H1 (cell line): ENCODE measurements at regions not wholly inside any gene's neighbourhood (a gene's known extent, or its start where the extent isn't known, plus 50 kb on each side); places are given as distances from the start of the nearest gene placed in this dataset.

Source experiments
- EZH2 ChIP-seq: fragments of 200-600 bp; sonication (generic); IDR thresholded peaks from 2 replicates; pipeline ENCODE4 v1.7.1; 2012; ENCODE audit warnings: low read depth, mild to moderate bottlenecking, moderate library complexity, low read length, inconsistent platforms; ENCODE audit not compliant: severe bottlenecking
- JUN ChIP-seq: IDR thresholded peaks from 2 replicates; pipeline ENCODE4 v1.6.1; 2011; ENCODE audit warnings: low read depth, mild to moderate bottlenecking, improper control_type of control experiment, low read length
- POLR2A ChIP-seq, 2 experiments: IDR thresholded peaks; 1 replicate in 1 of 2; 2 replicates in 1 of 2; pipeline ENCODE4 v1.6.1; 2011; ENCODE audit warnings: low read depth in 2 of 2, low read length in 2 of 2, mild to moderate bottlenecking in 2 of 2; ENCODE audit errors: control extremely low read depth in 1 of 2
- TF ChIP-seq, protein P1 (sequence below), 3 experiments: IDR thresholded peaks; 1 replicate in 2 of 3; 2 replicates in 1 of 3; pipeline versions ENCODE4 v1.5.1 to v1.6.1; 2011; ENCODE audit warnings: low read length in 3 of 3, mild to moderate bottlenecking in 3 of 3, inconsistent platforms in 2 of 3, low read depth in 1 of 3, moderate library complexity in 1 of 3; ENCODE audit not compliant: insufficient read depth in 1 of 3; ENCODE audit errors: control extremely low read depth in 1 of 3

DNA sequence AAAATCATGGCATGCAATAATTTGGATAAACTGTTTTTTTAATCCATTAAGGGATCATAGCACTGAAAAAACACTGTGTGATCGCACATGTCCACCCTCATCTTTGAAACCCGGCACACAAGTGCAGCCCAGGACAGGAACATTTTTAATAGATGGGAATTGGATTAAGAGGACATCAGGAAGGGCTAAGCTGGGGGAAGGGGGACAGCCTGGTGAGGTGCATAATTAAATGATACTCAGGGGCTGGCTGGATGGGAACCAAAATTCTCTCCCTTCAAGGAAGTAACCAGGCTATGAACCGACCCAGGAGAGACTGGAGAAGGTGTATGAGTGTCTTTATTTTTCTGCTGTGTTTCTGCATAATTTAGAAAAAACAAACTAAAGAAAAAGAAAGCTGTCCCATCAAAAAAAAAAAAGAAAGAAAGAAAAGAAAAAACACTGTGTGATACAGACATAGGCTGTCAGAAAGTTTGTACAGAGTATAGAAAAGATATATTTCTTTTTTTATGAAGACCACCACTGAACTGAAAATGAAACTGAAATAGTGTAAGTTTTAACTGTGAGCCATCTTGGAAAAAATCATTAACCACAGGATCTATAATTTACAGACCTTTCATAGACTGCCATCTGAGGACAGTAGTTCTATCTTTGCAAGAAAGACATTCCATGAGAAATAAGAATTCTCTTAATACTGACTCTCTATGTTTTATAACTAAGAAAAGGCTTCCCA lies 75.1 kb upstream of the SLC38A4 start:
- TF ChIP-seq, protein P1, sequence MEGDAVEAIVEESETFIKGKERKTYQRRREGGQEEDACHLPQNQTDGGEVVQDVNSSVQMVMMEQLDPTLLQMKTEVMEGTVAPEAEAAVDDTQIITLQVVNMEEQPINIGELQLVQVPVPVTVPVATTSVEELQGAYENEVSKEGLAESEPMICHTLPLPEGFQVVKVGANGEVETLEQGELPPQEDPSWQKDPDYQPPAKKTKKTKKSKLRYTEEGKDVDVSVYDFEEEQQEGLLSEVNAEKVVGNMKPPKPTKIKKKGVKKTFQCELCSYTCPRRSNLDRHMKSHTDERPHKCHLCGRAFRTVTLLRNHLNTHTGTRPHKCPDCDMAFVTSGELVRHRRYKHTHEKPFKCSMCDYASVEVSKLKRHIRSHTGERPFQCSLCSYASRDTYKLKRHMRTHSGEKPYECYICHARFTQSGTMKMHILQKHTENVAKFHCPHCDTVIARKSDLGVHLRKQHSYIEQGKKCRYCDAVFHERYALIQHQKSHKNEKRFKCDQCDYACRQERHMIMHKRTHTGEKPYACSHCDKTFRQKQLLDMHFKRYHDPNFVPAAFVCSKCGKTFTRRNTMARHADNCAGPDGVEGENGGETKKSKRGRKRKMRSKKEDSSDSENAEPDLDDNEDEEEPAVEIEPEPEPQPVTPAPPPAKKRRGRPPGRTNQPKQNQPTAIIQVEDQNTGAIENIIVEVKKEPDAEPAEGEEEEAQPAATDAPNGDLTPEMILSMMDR (IDR thresholded peaks at IDR 0.05; ENCODE audit: control extremely low read depth in 1 of 3, insufficient read depth in 1 of 3, low read depth in 1 of 3, low read length in 3 of 3) = no peak
- no peak for TF ChIP-seq JUN
- no peak for TF ChIP-seq EZH2
- TF ChIP-seq POLR2A (IDR thresholded peaks at IDR 0.05; ENCODE audit: control extremely low read depth in 1 of 2, low read depth in 2 of 2, low read length in 2 of 2) = no peak
